Transverse colon (tissue), 4 donors: ENCODE measurements at regions not wholly inside any gene's neighbourhood (a gene's known extent, or its start where the extent isn't known, plus 50 kb on each side); places are given as distances from the start of the nearest gene placed in this dataset.

Source experiments
- DNase-seq: peaks from one replicate; pipeline ENCODE4 v3.0.0-alpha.2; 2019
- H3K27ac ChIP-seq, 4 donors: fragments of 200-600 bp; sonication (generic); 2 replicates each; pipeline ENCODE4 v1.5.1; 2016 to 2018; ENCODE audit warnings: inconsistent platforms in 4 of 4
- H3K27me3 ChIP-seq: fragments of 200-600 bp; sonication (generic); 2 replicates; pipeline ENCODE4 v1.5.1; 2017; ENCODE audit warnings: inconsistent platforms
- H3K36me3 ChIP-seq, 4 donors: fragments of 200-600 bp; sonication (generic); 2 replicates each; pipeline ENCODE4 v1.5.1; 2017 to 2019; ENCODE audit warnings: inconsistent platforms in 4 of 4
- H3K4me1 ChIP-seq, 4 donors: fragments of 200-600 bp; sonication (generic); 2 replicates each; pipeline ENCODE4 v1.5.1; 2017 to 2020; ENCODE audit warnings: inconsistent platforms in 4 of 4
- H3K4me3 ChIP-seq, 4 donors: fragments of 200-600 bp; sonication (generic); 1 replicate in 1 of 4; 2 replicates in 3 of 4; pipeline versions ENCODE4 v1.5.1 to v1.6.1; 2017 to 2019; ENCODE audit warnings: inconsistent platforms in 4 of 4
- H3K9me3 ChIP-seq, 2 donors: fragments of 200-600 bp; sonication (generic); 2 replicates each; pipeline ENCODE4 v1.5.1; 2017 to 2019; ENCODE audit warnings: inconsistent platforms in 2 of 2
- CTCF ChIP-seq, 5 experiments: fragments of 200-600 bp in 3 of 5; fragments of 450-650 bp in 2 of 5; sonication (generic) in 3 of 5; IDR thresholded peaks; 1 replicate in 2 of 5; 2 replicates in 3 of 5; pipeline ENCODE4 v1.5.1; 2016 to 2017; ENCODE audit warnings: antibody characterized with exemption in 5 of 5, inconsistent platforms in 3 of 5, mild to moderate bottlenecking in 2 of 5, moderate library complexity in 1 of 5
- EP300 ChIP-seq: sonication (generic); formaldehyde crosslinking; IDR thresholded peaks from one replicate; pipeline ENCODE4 v1.6.1; 2017; ENCODE audit warnings: antibody characterized with exemption, low read depth
- POLR2A ChIP-seq: fragments of 450-650 bp; IDR thresholded peaks from one replicate; pipeline ENCODE4 v1.6.1; 2016; ENCODE audit warnings: antibody characterized with exemption, mild to moderate bottlenecking, moderate library complexity
- POLR2AphosphoS5 ChIP-seq, 3 donors: sonication (generic); formaldehyde crosslinking; IDR thresholded peaks; one replicate each; pipeline ENCODE4 v1.6.1; 2016; ENCODE audit warnings: antibody characterized with exemption in 3 of 3
- WGBS, 2 donors: methylation state at CpG; one replicate each; pipeline ENCODE4 v1.1.5; 2018; ENCODE audit warnings: low coverage in 1 of 2; 5-methylcytosine and 5-hydroxymethylcytosine counted together
- in situ Hi-C, 4 donors: fragments of 200-750 bp; cut with MboI; loops; one replicate each; pipeline versions ENCODE4 v1.15.0 to v1.15.1; 2017; ENCODE audit warnings: low sequenced_read_pairs in 3 of 4, low pct_ligation_motif_present in 1 of 4, low pct_unique_long_range_greater_than_20kb in 1 of 4
- intact Hi-C: fragments of 100-400 bp; cut with DNase I; formaldehyde crosslinking; loops from one replicate; pipeline ENCODE4 v1.15.1; 2023; ENCODE audit warnings: low total_unique reads

GRCh38 chr4:83885256-83886182 lies 349.6 kb downstream of the GPAT3 start:
- 68 to 72% methylated on average over 4 to 6 of the region's 6 CpGs for WGBS, 2 donors
- H3K4me1 ChIP-seq = no peaks in the 10 kb centered on the region
- DNase-seq = no peak
- H3K27ac ChIP-seq = no peak overlapping the region
- TF ChIP-seq CTCF (IDR thresholded peaks at IDR 0.05) (no peak), POLR2A (no peak), EP300 (no peak), POLR2AphosphoS5 (IDR thresholded peaks at IDR 0.05) (no peak)
- H3K36me3 ChIP-seq = no peaks in the 10 kb centered on the region
- no peak overlapping the region for H3K4me3 ChIP-seq
- in situ Hi-C loops (no loop called here), intact Hi-C loops (no loop called here)
- H3K9me3 ChIP-seq = no peaks in the 10 kb centered on the region
- H3K27me3 ChIP-seq = no peaks in the 10 kb centered on the region

- TF ChIP-seq CTCF (IDR thresholded peaks at IDR 0.05) = no peak
- TF ChIP-seq POLR2A = no peak
- no peak for TF ChIP-seq EP300
- no peak for TF ChIP-seq POLR2AphosphoS5 (IDR thresholded peaks at IDR 0.05)
- no peak overlapping the region for H3K27ac ChIP-seq
- no peaks in the 10 kb centered on the region for H3K4me1 ChIP-seq
- 62 to 83% methylated on average over 1 of the region's 1 CpG for WGBS, 2 donors
- in situ Hi-C loops (no loop called here), intact Hi-C loops (no loop called here)
- no peaks in the 10 kb centered on the region for H3K27me3 ChIP-seq
- H3K36me3 ChIP-seq = no peaks in the 10 kb centered on the region
- no peak for DNase-seq
- H3K9me3 ChIP-seq = no peaks in the 10 kb centered on the region
- H3K4me3 ChIP-seq = no peak overlapping the region
These were observed 340.1 kb downstream of the GPAT3 start for GRCh38 chr4:83876047-83876446.

GRCh38 chr4:83875437-83875836 lies 339.5 kb downstream of the GPAT3 start:
- Histone ChIP-seq H3K4me1 (no peaks in the 10 kb centered on the region), H3K9me3 (no peaks in the 10 kb centered on the region), H3K27ac (no peak overlapping the region), H3K27me3 (no peaks in the 10 kb centered on the region), H3K36me3 (no peaks in the 10 kb centered on the region), H3K4me3 (no peak overlapping the region)
- in situ Hi-C loops = no loop called here
- WGBS, 2 donors = 45 to 68% methylated on average over 1 to 2 of the region's 2 CpGs
- TF ChIP-seq CTCF (IDR thresholded peaks at IDR 0.05) (no peak), POLR2A (no peak), EP300 (no peak), POLR2AphosphoS5 (IDR thresholded peaks at IDR 0.05) (no peak)
- no peak for DNase-seq
- intact Hi-C loops = no loop called here

GRCh38 chr4:83873996-83874395 lies 338.1 kb downstream of the GPAT3 start:
- TF ChIP-seq POLR2A = no peak
- no peak for TF ChIP-seq POLR2AphosphoS5 (IDR thresholded peaks at IDR 0.05)
- TF ChIP-seq CTCF (IDR thresholded peaks at IDR 0.05) = no peak
- no peak for TF ChIP-seq EP300
- Histone ChIP-seq H3K9me3 (no peaks in the 10 kb centered on the region), H3K27ac (no peak overlapping the region), H3K27me3 (no peaks in the 10 kb centered on the region), H3K4me1 (no peaks in the 10 kb centered on the region), H3K4me3 (no peak overlapping the region), H3K36me3 (no peaks in the 10 kb centered on the region)
- intact Hi-C loops (no loop called here), in situ Hi-C loops (no loop called here)
- WGBS, 2 donors = 68 to 85% methylated on average over 2 of the region's 2 CpGs
- no peak for DNase-seq
